GM21576 (cell line): ENCODE measurements at regions not wholly inside any gene's neighbourhood (a gene's known extent, or its start where the extent isn't known, plus 50 kb on each side); places are given as distances from the start of the nearest gene placed in this dataset.
"Not testable (repeated sequence)": the region's sequence is repeated elsewhere in the genome, so short reads cannot be mapped to it uniquely, and the experiment has no call there.

ENCODE experiments used
- ATAC-seq: cut with Tn5 transposase; IDR thresholded peaks from one replicate; pipeline ENCODE4 v1.9.1; 2021; ENCODE audit warnings: mild to moderate bottlenecking, moderate library complexity; ENCODE audit not compliant: unreplicated experiment

GRCh38 chr5:8831251-8831650 is 714.6 kb downstream of the SEMA5A start:
- no peak for ATAC-seq

GRCh38 chr5:8831854-8832253 is 714.0 kb downstream of the SEMA5A start:
- ATAC-seq = no peak

GRCh38 chr5:8839361-8840055 is 706.4 kb downstream of the SEMA5A start:
- ATAC-seq = no peak

- ATAC-seq = no peak
Measured at GRCh38 chr5:8840237-8840636, 705.6 kb downstream of the SEMA5A start.

- not testable (repeated sequence) for ATAC-seq
Measured at GRCh38 chr5:8840746-8841145, 705.1 kb downstream of the SEMA5A start.

- ATAC-seq = no peak
Measured at GRCh38 chr5:8842971-8843551, 702.8 kb downstream of the SEMA5A start.

- no peak for ATAC-seq
Measured at GRCh38 chr5:8843771-8844170, 702.1 kb downstream of the SEMA5A start.

GRCh38 chr5:8844206-8844605 is 701.7 kb downstream of the SEMA5A start:
- ATAC-seq = no peak

- no peak for ATAC-seq
Measured at GRCh38 chr5:8844847-8845246, 701.0 kb downstream of the SEMA5A start.

- ATAC-seq = no peak
Measured at GRCh38 chr5:8845296-8845695, 700.6 kb downstream of the SEMA5A start.

GRCh38 chr5:8848366-8848765 is 697.5 kb downstream of the SEMA5A start:
- ATAC-seq = no peak

GRCh38 chr5:8848997-8849594 is 696.8 kb downstream of the SEMA5A start:
- no peak for ATAC-seq

- no peak for ATAC-seq
Measured at GRCh38 chr5:8851101-8851500, 694.8 kb downstream of the SEMA5A start.

GRCh38 chr5:8857051-8857450 is 688.8 kb downstream of the SEMA5A start:
- no peak for ATAC-seq

- no peak for ATAC-seq
Measured at GRCh38 chr5:8861764-8862163, 684.1 kb downstream of the SEMA5A start.

GRCh38 chr5:8864053-8864452 is 681.8 kb downstream of the SEMA5A start:
- ATAC-seq = no peak

- no peak for ATAC-seq
Measured at GRCh38 chr5:8865266-8865665, 680.6 kb downstream of the SEMA5A start.

GRCh38 chr5:8865686-8866374 is 680.0 kb downstream of the SEMA5A start:
- no peak for ATAC-seq

GRCh38 chr5:8868283-8868682 is 677.6 kb downstream of the SEMA5A start:
- no peak for ATAC-seq

- ATAC-seq = no peak
Measured at GRCh38 chr5:8869932-8870331, 675.9 kb downstream of the SEMA5A start.

GRCh38 chr5:8870349-8870958 is 675.4 kb downstream of the SEMA5A start:
- no peak for ATAC-seq
